Peyer's patch (tissue), 4 donors: ENCODE measurements at regions not wholly inside any gene's neighbourhood (a gene's known extent, or its start where the extent isn't known, plus 50 kb on each side); places are given as distances from the start of the nearest gene placed in this dataset.

Experiments used
- POLR2A ChIP-seq, 2 donors: fragments of 450-650 bp; IDR thresholded peaks; one replicate each; pipeline ENCODE4 v1.5.1; 2017; ENCODE audit warnings: antibody characterized with exemption in 2 of 2, mild to moderate bottlenecking in 2 of 2, moderate library complexity in 2 of 2
- TF ChIP-seq, protein P1 (sequence below), 6 experiments: fragments of 450-650 bp in 4 of 6; fragments of 200-600 bp in 2 of 6; sonication (generic) in 1 of 6; IDR thresholded peaks; one replicate each; pipeline ENCODE4 v1.5.1; 2017 to 2019; ENCODE audit warnings: antibody characterized with exemption in 6 of 6, mild to moderate bottlenecking in 3 of 6, moderate library complexity in 1 of 6

DNA sequence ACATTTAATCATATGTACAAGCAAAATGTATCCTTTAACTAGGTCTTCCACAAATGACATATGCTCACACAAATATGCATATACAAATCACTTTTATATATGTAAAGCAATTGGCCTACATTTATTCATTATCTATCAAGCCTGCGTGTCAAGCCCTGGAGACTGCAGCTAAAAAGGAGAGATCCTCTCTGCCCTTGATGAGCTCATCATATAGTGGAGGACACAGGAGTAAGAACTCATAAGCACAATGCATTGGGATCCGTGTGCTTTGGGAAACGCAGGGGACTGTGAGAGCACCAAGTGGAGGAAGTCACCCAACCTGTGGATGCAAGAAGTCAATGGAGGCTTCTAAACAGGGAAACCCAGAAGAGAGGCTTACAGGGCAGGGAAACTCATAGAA, 735.7 kb downstream of the BCL11B start:
- TF ChIP-seq, protein P1, sequence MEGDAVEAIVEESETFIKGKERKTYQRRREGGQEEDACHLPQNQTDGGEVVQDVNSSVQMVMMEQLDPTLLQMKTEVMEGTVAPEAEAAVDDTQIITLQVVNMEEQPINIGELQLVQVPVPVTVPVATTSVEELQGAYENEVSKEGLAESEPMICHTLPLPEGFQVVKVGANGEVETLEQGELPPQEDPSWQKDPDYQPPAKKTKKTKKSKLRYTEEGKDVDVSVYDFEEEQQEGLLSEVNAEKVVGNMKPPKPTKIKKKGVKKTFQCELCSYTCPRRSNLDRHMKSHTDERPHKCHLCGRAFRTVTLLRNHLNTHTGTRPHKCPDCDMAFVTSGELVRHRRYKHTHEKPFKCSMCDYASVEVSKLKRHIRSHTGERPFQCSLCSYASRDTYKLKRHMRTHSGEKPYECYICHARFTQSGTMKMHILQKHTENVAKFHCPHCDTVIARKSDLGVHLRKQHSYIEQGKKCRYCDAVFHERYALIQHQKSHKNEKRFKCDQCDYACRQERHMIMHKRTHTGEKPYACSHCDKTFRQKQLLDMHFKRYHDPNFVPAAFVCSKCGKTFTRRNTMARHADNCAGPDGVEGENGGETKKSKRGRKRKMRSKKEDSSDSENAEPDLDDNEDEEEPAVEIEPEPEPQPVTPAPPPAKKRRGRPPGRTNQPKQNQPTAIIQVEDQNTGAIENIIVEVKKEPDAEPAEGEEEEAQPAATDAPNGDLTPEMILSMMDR (IDR thresholded peaks at IDR 0.05), result no peak
- no peak for TF ChIP-seq POLR2A (IDR thresholded peaks at IDR 0.05)
